ENCODE measurements at regions not wholly inside any gene's neighbourhood (a gene's known extent, or its start where the extent isn't known, plus 50 kb on each side); places are given as distances from the start of the nearest gene placed in this dataset.

- peaks cover 23% of the 10 kb centered on the region for H3K4me1 Mint-ChIP-seq
- Histone ChIP-seq H3K27ac (ENCODE audit: low read length in 2 of 2) (no peak overlapping the region), H3K36me3 (replicated peaks in 1 of 2; ENCODE audit: control extremely low read depth in 1 of 2, control insufficient read depth in 1 of 2, extremely low read depth in 1 of 2, insufficient read depth in 2 of 2, low read length in 1 of 2) (no peaks in the 10 kb centered on the region), H3K4me3 (ENCODE audit: control extremely low read depth in 1 of 5, extremely low read depth in 1 of 5, insufficient read depth in 1 of 5, low read depth in 2 of 5, low read length in 4 of 5) (no peak overlapping the region), H3K9ac (ENCODE audit: low read length) (no peak overlapping the region), H3K9me3 (ENCODE audit: control extremely low read depth in 1 of 3, control insufficient read depth in 2 of 3, insufficient read depth in 1 of 3, low read length in 2 of 3) (peaks cover 0 to 7% (median 0%) of the 10 kb centered on the region in 3 donors), H3K4me2 (replicated peaks; ENCODE audit: low read depth, low read length, poor library complexity, severe bottlenecking) (no peak overlapping the region), H2AFZ (ENCODE audit: insufficient read depth, low read depth, low read length, poor library complexity, severe bottlenecking) (no peak overlapping the region), H3K4me1 (ENCODE audit: control insufficient read depth in 2 of 2, insufficient read depth in 2 of 2, low read length in 2 of 2) (peaks cover 7 to 15% of the 10 kb centered on the region in 2 donors), H4K20me1 (ENCODE audit: control insufficient read depth, insufficient read depth, low read length, poor library complexity, severe bottlenecking) (no peaks in the 10 kb centered on the region), H3K79me2 (ENCODE audit: control insufficient read depth, insufficient read depth, low read length) (no peaks in the 10 kb centered on the region), H3K27me3 (replicated peaks in 1 of 4; ENCODE audit: control extremely low read depth in 1 of 4, control insufficient read depth in 3 of 4, insufficient read depth in 4 of 4, low read length in 3 of 4) (no peaks in the 10 kb centered on the region)
- TF ChIP-seq CTCF (IDR thresholded peaks at IDR 0.05) (no peak), EZH2 (IDR thresholded peaks at IDR 0.05; ENCODE audit: borderline replicate concordance, insufficient read depth, low read depth, low read length, poor library complexity, severe bottlenecking) (no peak)
- intact Hi-C loops (cut with micrococcal nuclease): no loop called here
- ChIA-PET POLR2A (no interaction called here), CTCF (interaction anchor here (0.9 kb wide), 1 partner anchor 20 kb away, joined by 3 read pairs; no protein-coding TSS in a partner anchor)
- ATAC-seq (ENCODE audit: low read depth) (no peak), DNase-seq (no peak)
- H3K27ac Mint-ChIP-seq: no peak overlapping the region
- no peak overlapping the region for H3K4me3 Mint-ChIP-seq
- H3K27me3 Mint-ChIP-seq: peaks cover 14% of the 10 kb centered on the region
- no CpG with 5 or more reads among the region's 3 CpGs for WGBS (ENCODE audit: insufficient coverage)
- no peaks in the 10 kb centered on the region for H3K9me3 Mint-ChIP-seq (ENCODE audit: insufficient read depth)
Observed at GRCh38 chr5:142402752-142403318, 78.0 kb upstream of the SPRY4 start.

GRCh38 chr5:142400415-142400814 lies 75.6 kb upstream of the SPRY4 start:
- no peak overlapping the region for H3K4me3 Mint-ChIP-seq
- intact Hi-C loops (cut with micrococcal nuclease): no loop called here
- ATAC-seq (ENCODE audit: low read depth): no peak

More at GRCh38 chr5:142400415-142400814, 75.6 kb upstream of the SPRY4 start:
- TF ChIP-seq EZH2 (IDR thresholded peaks at IDR 0.05; ENCODE audit: borderline replicate concordance, insufficient read depth, low read depth, low read length, poor library complexity, severe bottlenecking): no peak
- TF ChIP-seq CTCF (IDR thresholded peaks at IDR 0.05): no peak
- Histone ChIP-seq H4K20me1 (ENCODE audit: control insufficient read depth, insufficient read depth, low read length, poor library complexity, severe bottlenecking) (no peaks in the 10 kb centered on the region), H3K27me3 (replicated peaks in 1 of 4; ENCODE audit: control extremely low read depth in 1 of 4, control insufficient read depth in 3 of 4, insufficient read depth in 4 of 4, low read length in 3 of 4) (no peaks in the 10 kb centered on the region), H3K9ac (ENCODE audit: low read length) (no peak overlapping the region), H3K4me3 (ENCODE audit: control extremely low read depth in 1 of 5, extremely low read depth in 1 of 5, insufficient read depth in 1 of 5, low read depth in 2 of 5, low read length in 4 of 5) (no peak overlapping the region), H3K4me1 (ENCODE audit: control insufficient read depth in 2 of 2, insufficient read depth in 2 of 2, low read length in 2 of 2) (peaks cover 7 to 15% of the 10 kb centered on the region in 2 donors), H3K27ac (ENCODE audit: low read length in 2 of 2) (no peak overlapping the region), H3K4me2 (replicated peaks; ENCODE audit: low read depth, low read length, poor library complexity, severe bottlenecking) (no peak overlapping the region), H3K36me3 (replicated peaks in 1 of 2; ENCODE audit: control extremely low read depth in 1 of 2, control insufficient read depth in 1 of 2, extremely low read depth in 1 of 2, insufficient read depth in 2 of 2, low read length in 1 of 2) (no peaks in the 10 kb centered on the region), H3K9me3 (ENCODE audit: control extremely low read depth in 1 of 3, control insufficient read depth in 2 of 3, insufficient read depth in 1 of 3, low read length in 2 of 3) (peaks cover 3 to 19% (median 19%) of the 10 kb centered on the region in 3 donors), H2AFZ (ENCODE audit: insufficient read depth, low read depth, low read length, poor library complexity, severe bottlenecking) (no peak overlapping the region), H3K79me2 (ENCODE audit: control insufficient read depth, insufficient read depth, low read length) (no peaks in the 10 kb centered on the region)
- ChIA-PET CTCF (no interaction called here), POLR2A (no interaction called here)
- Mint-ChIP-seq H3K27ac (no peak overlapping the region), H3K9me3 (ENCODE audit: insufficient read depth) (peaks cover 9% of the 10 kb centered on the region), H3K4me1 (peaks cover 23% of the 10 kb centered on the region), H3K27me3 (peaks cover 10% of the 10 kb centered on the region)
- no peak for DNase-seq
- WGBS (ENCODE audit: insufficient coverage): 95% methylated on average over 8 of the region's 8 CpGs
